ENCODE measurements at regions not wholly inside any gene's neighbourhood (a gene's known extent, or its start where the extent isn't known, plus 50 kb on each side); places are given as distances from the start of the nearest gene placed in this dataset.
"Not testable (repeated sequence)": the region's sequence is repeated elsewhere in the genome, so short reads cannot be mapped to it uniquely, and the experiment has no call there.

DNA sequence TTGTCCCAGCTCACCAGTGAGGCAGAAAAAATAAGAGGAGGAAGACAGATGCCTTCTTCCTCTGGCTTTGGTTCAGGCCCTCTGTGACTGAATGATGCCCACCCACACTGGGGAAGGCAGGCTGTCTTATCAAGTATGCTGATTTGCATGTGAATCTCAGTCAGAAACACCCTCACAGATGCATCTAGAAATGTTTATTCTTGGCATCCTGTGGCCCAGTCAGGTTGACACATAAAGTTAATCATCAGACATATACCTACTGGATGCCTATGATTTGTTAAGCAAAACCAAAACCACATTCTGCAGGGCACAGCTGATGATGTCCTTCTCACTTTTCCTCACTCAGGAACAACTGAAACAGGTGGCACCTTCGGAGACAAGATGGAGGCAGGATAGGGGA is 243.4 kb upstream of the KCNN2 start:
- H3K9me3 Mint-ChIP-seq: peaks cover 3% of the 10 kb centered on the region
- H3K27ac Mint-ChIP-seq: no peak overlapping the region
- no peak overlapping the region for H3K4me3 Mint-ChIP-seq
- H3K4me1 Mint-ChIP-seq: no peaks in the 10 kb centered on the region
- no peaks in the 10 kb centered on the region for H3K36me3 Mint-ChIP-seq (ENCODE audit: low read depth)
- H3K27me3 Mint-ChIP-seq: no peaks in the 10 kb centered on the region
- ATAC-seq (replicated peaks): no peak

DNA sequence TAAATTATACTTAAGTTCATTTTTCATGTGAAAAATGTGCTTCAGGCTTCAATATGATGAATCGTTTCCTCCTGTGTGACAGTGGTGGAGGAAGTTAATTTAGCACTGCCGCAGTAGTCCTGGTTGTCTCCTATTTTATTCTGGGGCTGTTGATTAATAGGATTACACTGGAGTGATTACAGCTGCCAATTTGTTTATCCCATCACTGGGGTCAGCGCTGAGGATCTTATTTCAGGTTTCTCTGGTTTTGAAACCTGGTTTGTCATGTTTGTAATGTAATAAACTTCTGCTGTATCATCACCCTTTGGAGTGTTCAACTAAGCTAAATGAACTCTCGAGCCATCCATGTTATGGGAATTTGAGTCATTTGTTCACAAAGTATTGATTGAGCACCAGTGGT is 241.7 kb upstream of the KCNN2 start:
- Mint-ChIP-seq H3K27me3 (no peaks in the 10 kb centered on the region), H3K9me3 (peaks cover 3% of the 10 kb centered on the region), H3K4me3 (no peak overlapping the region), H3K36me3 (ENCODE audit: low read depth) (no peaks in the 10 kb centered on the region), H3K27ac (no peak overlapping the region), H3K4me1 (no peaks in the 10 kb centered on the region)
- ATAC-seq (replicated peaks): no peak

DNA sequence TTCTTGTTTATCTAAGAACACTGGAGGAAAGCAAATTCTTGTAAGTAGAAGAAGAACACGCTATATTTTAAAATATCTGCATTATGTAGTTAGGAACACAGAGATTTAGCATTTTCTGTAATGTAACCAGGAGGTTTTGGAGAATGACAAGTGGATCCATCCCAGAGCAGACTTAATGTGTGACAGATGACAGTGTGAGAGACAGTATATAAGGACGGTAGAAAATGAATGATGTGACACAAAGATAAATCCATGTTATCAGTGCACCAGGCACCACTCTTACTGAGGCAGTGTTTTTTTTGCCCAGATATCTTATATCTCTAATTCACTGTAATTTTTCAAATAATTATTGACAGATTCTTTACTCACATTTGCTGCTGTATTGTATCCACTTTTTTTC is 239.0 kb upstream of the KCNN2 start:
- peaks cover 2% of the 10 kb centered on the region for H3K9me3 Mint-ChIP-seq
- no peak overlapping the region for H3K27ac Mint-ChIP-seq
- H3K36me3 Mint-ChIP-seq (ENCODE audit: low read depth): no peaks in the 10 kb centered on the region
- H3K27me3 Mint-ChIP-seq: no peaks in the 10 kb centered on the region
- H3K4me1 Mint-ChIP-seq: no peaks in the 10 kb centered on the region
- no peak for ATAC-seq (replicated peaks)
- no peak overlapping the region for H3K4me3 Mint-ChIP-seq

DNA sequence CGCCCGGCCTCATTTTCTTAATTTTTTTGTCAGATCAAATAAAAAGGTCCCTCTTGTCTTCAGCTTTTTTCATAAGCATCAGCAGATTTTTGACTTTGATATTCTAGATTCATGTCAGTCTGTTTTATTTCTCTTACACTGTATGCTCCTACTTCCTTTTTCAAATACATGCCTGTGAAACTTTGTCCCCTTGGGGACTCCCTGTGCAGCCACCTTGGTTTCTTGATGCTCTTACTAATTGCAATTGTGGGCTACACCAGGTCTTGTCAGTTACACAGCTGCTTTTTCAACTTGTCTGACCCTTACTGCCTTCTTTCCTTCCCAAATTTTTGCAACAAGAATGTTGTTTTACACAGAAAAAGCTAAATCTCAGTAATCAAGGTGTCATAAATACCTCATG is 238.2 kb upstream of the KCNN2 start:
- Mint-ChIP-seq H3K27me3 (no peaks in the 10 kb centered on the region), H3K9me3 (peaks cover 6% of the 10 kb centered on the region), H3K27ac (no peak overlapping the region), H3K4me1 (no peaks in the 10 kb centered on the region), H3K4me3 (no peak overlapping the region), H3K36me3 (ENCODE audit: low read depth) (no peaks in the 10 kb centered on the region)
- no peak for ATAC-seq (replicated peaks)

DNA sequence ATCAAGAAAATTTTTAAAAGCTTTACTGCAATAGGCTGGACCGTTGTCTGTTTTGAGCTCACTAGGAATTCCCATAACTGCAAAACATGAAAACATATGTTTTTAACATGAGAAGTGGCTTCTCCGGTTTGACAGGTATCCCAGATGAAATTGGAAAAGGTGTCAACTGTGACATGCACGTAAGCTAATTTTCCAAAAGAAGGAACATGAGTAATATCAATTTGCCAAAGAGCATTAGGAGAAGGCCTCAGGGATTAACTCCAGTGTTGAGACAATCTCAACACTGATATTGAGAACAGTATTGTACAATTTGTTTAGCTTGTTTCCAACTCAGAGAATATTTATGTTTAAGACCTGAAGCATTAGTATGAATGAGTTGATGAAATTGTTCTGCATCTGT is 215.5 kb upstream of the KCNN2 start:
- Mint-ChIP-seq H3K4me1 (no peaks in the 10 kb centered on the region), H3K36me3 (ENCODE audit: low read depth) (no peaks in the 10 kb centered on the region)

DNA sequence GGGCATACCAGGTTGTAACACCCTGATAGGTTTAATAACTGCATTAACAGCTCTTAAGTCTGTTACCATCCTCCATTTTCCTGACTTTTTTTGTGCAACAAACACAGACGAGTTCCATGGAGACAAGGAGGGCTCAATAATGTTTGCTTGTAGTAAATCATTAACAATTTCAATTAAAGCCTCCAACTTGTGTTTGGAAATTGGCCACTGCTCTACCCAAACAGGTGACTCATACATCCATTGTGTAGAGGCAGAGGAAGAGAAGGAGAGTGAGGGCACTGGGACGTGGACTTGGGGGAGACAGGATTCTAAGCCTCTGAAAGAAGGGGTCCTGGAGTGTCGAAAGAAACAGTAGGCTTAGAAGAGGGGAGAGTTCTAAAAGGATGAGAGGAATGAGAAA is 213.6 kb upstream of the KCNN2 start:
- no peak overlapping the region for H3K27ac Mint-ChIP-seq
- no peaks in the 10 kb centered on the region for H3K4me1 Mint-ChIP-seq
- no peak for ATAC-seq (replicated peaks)
- peaks cover 39% of the 10 kb centered on the region for H3K9me3 Mint-ChIP-seq
- H3K36me3 Mint-ChIP-seq (ENCODE audit: low read depth): no peaks in the 10 kb centered on the region
- H3K4me3 Mint-ChIP-seq: no peak overlapping the region
- H3K27me3 Mint-ChIP-seq: no peaks in the 10 kb centered on the region

More for the DNA sequence above, 215.5 kb upstream of the KCNN2 start:
- H3K27me3 Mint-ChIP-seq: no peaks in the 10 kb centered on the region
- no peak overlapping the region for H3K27ac Mint-ChIP-seq
- H3K9me3 Mint-ChIP-seq: peaks cover 31% of the 10 kb centered on the region
- ATAC-seq (replicated peaks): no peak
- no peak overlapping the region for H3K4me3 Mint-ChIP-seq

DNA sequence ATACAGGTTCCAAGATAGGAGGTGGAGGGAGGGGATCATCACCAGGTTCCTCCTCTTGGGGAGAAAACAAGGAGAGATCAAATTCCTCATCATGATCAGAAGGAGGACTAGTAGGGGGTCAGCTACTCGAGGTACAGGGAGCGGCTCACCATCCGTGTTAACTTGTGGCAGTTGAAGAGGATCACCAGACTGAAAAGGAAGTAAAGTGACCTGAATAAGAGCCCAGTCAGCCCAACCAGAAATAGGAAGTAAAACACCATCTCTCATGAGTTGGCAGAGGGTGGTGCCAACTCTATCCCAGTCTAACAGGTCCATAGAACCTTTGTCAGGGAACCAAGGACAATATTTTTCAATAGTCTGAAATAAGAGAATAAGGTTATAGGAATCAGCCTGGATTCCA is 213.1 kb upstream of the KCNN2 start:
- not testable (repeated sequence) for H3K27ac Mint-ChIP-seq; H3K36me3 Mint-ChIP-seq (ENCODE audit: low read depth); ATAC-seq (replicated peaks); H3K4me3 Mint-ChIP-seq; H3K27me3 Mint-ChIP-seq; H3K4me1 Mint-ChIP-seq
- peaks cover 43% of the 10 kb centered on the region for H3K9me3 Mint-ChIP-seq

DNA sequence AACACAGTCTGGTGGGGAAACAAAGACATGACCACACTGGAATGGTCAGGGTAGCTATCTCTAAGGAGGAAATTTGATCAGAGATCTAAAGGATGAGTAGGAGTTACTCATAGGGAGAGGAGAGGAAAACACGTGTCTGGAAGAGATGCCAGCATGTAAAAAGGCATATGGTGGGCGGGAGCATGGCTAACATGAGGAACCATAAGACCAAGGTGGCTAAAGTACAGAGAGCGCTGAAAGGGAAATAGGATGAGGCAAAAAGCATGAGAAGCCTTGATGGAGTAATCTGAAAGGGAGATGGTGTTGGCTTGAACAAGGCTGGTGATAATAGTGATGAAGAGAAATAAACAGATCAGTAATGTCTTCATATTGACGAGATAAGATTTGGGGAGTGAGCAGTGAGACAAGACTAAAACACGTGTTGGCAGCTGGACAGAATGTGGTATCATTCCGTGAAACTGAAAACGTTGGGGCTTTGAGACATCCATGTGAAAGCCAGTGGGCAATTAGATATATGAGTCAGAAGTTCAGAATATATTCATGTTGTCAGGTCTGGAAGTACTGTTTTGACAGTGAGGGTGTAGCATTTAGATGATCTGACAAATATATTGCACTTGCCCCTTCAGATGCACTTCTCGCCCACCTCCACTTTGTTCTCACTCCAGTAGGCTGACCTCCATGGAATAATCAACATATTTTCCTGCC is 209.1 kb upstream of the KCNN2 start:
- Mint-ChIP-seq H3K27me3 (no peaks in the 10 kb centered on the region), H3K27ac (no peak overlapping the region), H3K4me1 (no peaks in the 10 kb centered on the region), H3K36me3 (ENCODE audit: low read depth) (no peaks in the 10 kb centered on the region), H3K9me3 (peaks cover 37% of the 10 kb centered on the region), H3K4me3 (no peak overlapping the region)
- ATAC-seq (replicated peaks): no peak

DNA sequence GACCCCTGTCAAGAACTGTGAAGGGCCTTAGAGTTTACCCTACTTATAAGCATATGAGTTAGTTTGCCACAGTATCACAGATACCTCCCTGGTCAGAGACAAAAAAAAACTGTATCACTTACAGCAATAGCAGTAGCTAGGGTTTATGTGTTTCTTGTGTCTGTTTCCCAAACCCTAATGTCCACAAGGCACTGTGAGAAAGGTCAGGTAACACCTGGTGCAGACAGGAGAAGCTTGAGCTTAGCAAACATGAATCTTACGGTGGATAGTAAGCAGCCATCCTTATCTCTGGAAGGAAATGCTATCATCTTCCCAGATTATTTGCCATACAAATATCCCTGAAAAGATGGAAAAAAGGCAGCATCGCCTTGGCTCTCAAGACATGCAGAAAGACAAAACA is 208.5 kb upstream of the KCNN2 start:
- H3K4me3 Mint-ChIP-seq: no peak overlapping the region
- H3K27ac Mint-ChIP-seq: no peak overlapping the region
- H3K27me3 Mint-ChIP-seq: no peaks in the 10 kb centered on the region
- no peaks in the 10 kb centered on the region for H3K4me1 Mint-ChIP-seq
- ATAC-seq (replicated peaks): no peak
- peaks cover 31% of the 10 kb centered on the region for H3K9me3 Mint-ChIP-seq
- H3K36me3 Mint-ChIP-seq (ENCODE audit: low read depth): no peaks in the 10 kb centered on the region

DNA sequence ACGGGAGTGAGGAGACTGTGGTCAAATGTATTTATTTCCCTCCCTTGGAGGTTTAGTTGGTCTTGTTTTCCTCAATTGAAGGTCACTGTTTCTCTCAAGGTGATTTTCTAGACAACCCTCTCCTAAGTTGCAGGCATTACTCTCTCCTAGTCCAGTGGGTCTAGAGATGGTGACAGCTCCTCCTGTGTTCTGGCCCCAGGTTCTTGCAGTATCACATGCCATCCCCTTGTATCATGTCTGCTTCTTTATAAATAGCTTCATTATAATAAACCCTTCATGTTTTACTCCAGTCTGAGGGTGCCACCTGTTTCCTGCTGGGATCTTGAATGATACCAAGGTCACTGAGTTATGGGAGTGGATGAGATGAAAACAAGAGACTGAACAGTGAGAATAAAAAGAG is 208.0 kb upstream of the KCNN2 start:
- H3K9me3 Mint-ChIP-seq: peaks cover 27% of the 10 kb centered on the region
- no peak overlapping the region for H3K4me3 Mint-ChIP-seq
- H3K27me3 Mint-ChIP-seq: no peaks in the 10 kb centered on the region
- H3K36me3 Mint-ChIP-seq (ENCODE audit: low read depth): no peaks in the 10 kb centered on the region
- H3K27ac Mint-ChIP-seq: no peak overlapping the region
- no peaks in the 10 kb centered on the region for H3K4me1 Mint-ChIP-seq
- no peak for ATAC-seq (replicated peaks)

DNA sequence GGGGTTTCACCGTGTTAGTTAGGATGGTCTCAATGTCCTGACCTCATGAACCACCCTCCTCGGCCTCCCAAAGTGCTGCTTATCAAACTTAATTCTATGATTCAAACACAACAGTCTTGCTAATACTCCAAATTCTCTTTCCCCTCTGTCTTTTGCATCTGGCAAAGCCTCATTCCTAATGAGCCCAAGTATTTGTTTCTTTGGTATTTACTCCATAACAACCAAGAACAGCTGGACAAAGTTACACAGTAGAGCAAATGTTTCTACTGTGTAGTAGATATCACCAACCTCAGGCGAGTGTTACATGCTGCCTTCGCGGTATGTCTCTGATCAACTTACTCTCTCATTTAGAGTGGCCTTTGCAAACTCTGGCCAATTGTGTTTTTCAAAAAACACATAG is 195.8 kb upstream of the KCNN2 start:
- H3K9me3 Mint-ChIP-seq: peaks cover 15% of the 10 kb centered on the region
- no peaks in the 10 kb centered on the region for H3K36me3 Mint-ChIP-seq (ENCODE audit: low read depth)
- no peak overlapping the region for H3K27ac Mint-ChIP-seq
- no peak overlapping the region for H3K4me3 Mint-ChIP-seq
- H3K27me3 Mint-ChIP-seq: no peaks in the 10 kb centered on the region
- no peak for ATAC-seq (replicated peaks)
- H3K4me1 Mint-ChIP-seq: no peaks in the 10 kb centered on the region

DNA sequence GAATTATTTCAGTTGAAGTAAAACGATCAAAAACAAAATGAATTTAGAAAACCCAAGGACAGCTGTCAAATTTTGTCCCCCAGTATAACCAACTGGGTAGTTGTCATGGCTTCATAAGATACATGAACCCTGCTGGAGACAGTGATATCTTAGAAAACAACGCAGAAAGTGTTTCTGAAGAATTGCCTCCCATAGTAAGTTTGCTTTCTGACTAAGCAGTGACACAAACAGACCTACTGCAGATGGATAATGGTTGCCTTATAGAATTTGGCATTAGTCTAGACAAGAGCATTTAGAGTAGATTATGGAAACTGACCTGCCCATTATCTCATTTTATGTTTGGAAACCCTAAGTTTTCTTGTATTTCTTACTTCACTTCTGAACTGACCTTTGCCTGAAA is 187.7 kb upstream of the KCNN2 start:
- Mint-ChIP-seq H3K27ac (no peak overlapping the region), H3K9me3 (peaks cover 15% of the 10 kb centered on the region), H3K4me3 (no peak overlapping the region), H3K36me3 (ENCODE audit: low read depth) (no peaks in the 10 kb centered on the region), H3K4me1 (no peaks in the 10 kb centered on the region), H3K27me3 (no peaks in the 10 kb centered on the region)
- ATAC-seq (replicated peaks): no peak

DNA sequence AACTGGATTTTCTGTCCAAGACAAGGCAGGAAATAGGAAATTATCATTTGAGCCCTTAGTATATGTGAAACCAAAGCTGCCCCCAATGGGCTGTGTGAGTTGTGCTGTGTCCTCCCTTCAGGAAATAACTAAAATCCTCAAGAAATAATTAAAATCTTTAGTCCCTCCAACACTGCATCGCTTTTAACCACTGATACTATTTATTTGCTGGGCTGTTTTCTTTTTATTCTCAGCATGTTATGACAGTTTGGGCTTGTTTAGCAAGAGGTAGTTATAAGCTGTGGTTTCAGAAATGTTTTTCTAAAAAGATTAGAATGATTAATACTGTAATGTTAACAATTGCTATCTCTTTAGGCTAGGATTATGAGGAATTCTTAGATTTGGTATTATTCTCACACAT is 187.0 kb upstream of the KCNN2 start:
- H3K4me1 Mint-ChIP-seq: no peaks in the 10 kb centered on the region
- H3K27me3 Mint-ChIP-seq: no peaks in the 10 kb centered on the region
- no peak for ATAC-seq (replicated peaks)
- peaks cover 16% of the 10 kb centered on the region for H3K9me3 Mint-ChIP-seq
- H3K36me3 Mint-ChIP-seq (ENCODE audit: low read depth): no peaks in the 10 kb centered on the region
- H3K27ac Mint-ChIP-seq: no peak overlapping the region
- H3K4me3 Mint-ChIP-seq: no peak overlapping the region

DNA sequence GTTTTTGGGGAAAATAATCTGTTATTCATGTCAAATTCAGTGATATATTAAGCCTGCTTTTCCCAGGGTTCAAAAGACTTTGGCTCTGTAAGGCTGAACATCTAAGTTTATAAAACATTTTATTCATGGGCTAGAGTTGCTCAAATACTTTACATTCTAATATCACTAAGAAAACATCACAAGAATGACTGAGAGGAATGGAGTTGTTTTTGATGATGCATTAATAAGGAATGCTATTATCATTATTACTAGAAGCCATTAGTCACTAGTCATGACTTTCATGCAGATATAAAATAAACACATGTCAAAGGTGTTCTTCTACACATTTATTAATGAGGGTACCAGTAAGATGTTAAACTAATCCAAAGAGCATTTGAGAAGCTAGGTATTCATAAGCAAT is 185.5 kb upstream of the KCNN2 start:
- H3K4me1 Mint-ChIP-seq: no peaks in the 10 kb centered on the region
- no peak overlapping the region for H3K4me3 Mint-ChIP-seq
- H3K27me3 Mint-ChIP-seq: no peaks in the 10 kb centered on the region

DNA sequence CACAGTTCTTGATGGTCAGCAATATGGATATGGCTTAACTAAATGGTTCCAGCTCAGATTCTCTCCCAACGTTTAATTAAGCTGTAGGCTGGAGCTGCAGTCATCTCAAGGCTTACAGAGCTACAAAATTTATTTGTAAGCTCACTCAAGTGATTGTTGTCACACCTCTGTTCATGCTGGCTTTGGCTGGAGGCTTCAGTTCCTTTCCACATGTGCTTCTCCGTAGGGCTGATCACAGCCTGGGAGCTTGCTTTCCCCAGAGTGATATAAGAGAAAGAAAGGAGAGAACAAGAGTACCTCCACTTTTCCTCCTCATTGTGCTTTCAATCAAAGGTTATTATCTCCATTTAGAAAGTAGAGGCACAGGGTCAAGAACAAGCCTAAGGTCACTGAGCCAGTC is 182.7 kb upstream of the KCNN2 start:
- Mint-ChIP-seq H3K27me3 (no peaks in the 10 kb centered on the region), H3K27ac (no peak overlapping the region), H3K4me3 (no peak overlapping the region), H3K9me3 (peaks cover 10% of the 10 kb centered on the region), H3K4me1 (no peaks in the 10 kb centered on the region), H3K36me3 (ENCODE audit: low read depth) (no peaks in the 10 kb centered on the region)
- no peak for ATAC-seq (replicated peaks)

More for the DNA sequence above, 185.5 kb upstream of the KCNN2 start:
- H3K9me3 Mint-ChIP-seq: peaks cover 19% of the 10 kb centered on the region
- H3K27ac Mint-ChIP-seq: no peak overlapping the region
- no peak for ATAC-seq (replicated peaks)
- H3K36me3 Mint-ChIP-seq (ENCODE audit: low read depth): no peaks in the 10 kb centered on the region

DNA sequence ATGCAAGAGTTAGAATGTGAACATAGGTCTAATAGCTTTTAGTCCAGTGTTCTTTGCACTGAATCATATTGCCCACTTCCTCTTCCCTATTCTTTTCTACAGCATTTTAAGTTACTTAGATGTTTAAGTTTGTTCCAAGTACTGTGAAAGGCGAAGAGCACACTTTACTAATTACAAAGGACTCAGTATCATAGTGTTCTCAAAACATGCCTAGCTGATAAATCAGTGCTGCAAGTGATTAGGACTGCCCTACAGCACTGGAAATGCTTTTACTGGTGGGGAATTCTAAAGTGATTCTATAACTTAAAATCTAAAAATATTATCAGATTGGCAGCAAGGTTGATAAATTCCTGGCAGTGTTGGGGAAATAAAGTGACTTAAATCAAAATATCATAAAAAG is 177.9 kb upstream of the KCNN2 start:
- no peaks in the 10 kb centered on the region for H3K36me3 Mint-ChIP-seq (ENCODE audit: low read depth)
- H3K4me1 Mint-ChIP-seq: no peaks in the 10 kb centered on the region
- peaks cover 6% of the 10 kb centered on the region for H3K9me3 Mint-ChIP-seq
- H3K27ac Mint-ChIP-seq: no peak overlapping the region
- H3K27me3 Mint-ChIP-seq: no peaks in the 10 kb centered on the region
- no peak overlapping the region for H3K4me3 Mint-ChIP-seq
- no peak for ATAC-seq (replicated peaks)
